ENCODE measurements at regions not wholly inside any gene's neighbourhood (a gene's known extent, or its start where the extent isn't known, plus 50 kb on each side); places are given as distances from the start of the nearest gene placed in this dataset.

DNA sequence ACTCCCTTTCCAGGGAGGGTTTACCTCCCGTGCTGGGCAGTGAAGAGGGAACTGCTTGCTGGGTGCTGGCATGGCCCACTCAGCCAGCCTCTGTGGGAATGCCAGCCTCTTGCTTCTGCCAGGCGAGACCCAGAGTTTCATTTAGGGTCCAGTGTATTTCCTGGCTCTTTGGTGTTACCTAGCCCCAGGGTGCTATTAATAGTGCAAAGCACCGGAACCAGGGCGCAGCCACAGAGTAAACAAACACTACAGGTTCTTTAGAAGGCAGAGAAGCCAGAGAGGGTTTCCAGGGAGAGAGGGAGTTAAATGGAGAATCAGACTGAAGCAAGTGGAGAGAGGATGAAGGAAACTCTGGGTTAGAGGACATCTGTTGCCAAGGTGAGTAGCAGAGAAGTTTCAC, 74.9 kb upstream of the SPATA13 start:
- FAIRE-seq = no peak
- TF ChIP-seq, protein P1, sequence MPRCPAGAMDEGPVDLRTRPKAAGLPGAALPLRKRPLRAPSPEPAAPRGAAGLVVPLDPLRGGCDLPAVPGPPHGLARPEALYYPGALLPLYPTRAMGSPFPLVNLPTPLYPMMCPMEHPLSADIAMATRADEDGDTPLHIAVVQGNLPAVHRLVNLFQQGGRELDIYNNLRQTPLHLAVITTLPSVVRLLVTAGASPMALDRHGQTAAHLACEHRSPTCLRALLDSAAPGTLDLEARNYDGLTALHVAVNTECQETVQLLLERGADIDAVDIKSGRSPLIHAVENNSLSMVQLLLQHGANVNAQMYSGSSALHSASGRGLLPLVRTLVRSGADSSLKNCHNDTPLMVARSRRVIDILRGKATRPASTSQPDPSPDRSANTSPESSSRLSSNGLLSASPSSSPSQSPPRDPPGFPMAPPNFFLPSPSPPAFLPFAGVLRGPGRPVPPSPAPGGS (IDR thresholded peaks at IDR 0.05) = no peak
- no peak for TF ChIP-seq NFE2L2 (conservative IDR thresholded peaks at IDR 0.05; ENCODE audit: low read length)
- TF ChIP-seq EHF (CRISPR knock-in tag; IDR thresholded peaks at IDR 0.05) = no peak
- TF ChIP-seq RNF2 (IDR thresholded peaks at IDR 0.05; ENCODE audit: borderline replicate concordance, low read depth) = no peak
- no peak for TF ChIP-seq FOXS1 (CRISPR knock-in tag; IDR thresholded peaks at IDR 0.05)
- TF ChIP-seq MAZ (IDR thresholded peaks at IDR 0.05; ENCODE audit: borderline replicate concordance, low read depth, low read length) = no peak
- TF ChIP-seq HEYL (CRISPR knock-in tag; IDR thresholded peaks at IDR 0.05) = no peak
- TF ChIP-seq HOXB5 (CRISPR knock-in tag; IDR thresholded peaks at IDR 0.05) = no peak
- TF ChIP-seq, protein P2, sequence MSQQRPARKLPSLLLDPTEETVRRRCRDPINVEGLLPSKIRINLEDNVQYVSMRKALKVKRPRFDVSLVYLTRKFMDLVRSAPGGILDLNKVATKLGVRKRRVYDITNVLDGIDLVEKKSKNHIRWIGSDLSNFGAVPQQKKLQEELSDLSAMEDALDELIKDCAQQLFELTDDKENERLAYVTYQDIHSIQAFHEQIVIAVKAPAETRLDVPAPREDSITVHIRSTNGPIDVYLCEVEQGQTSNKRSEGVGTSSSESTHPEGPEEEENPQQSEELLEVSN (IDR thresholded peaks at IDR 0.05; ENCODE audit: borderline replicate concordance, low read depth) = no peak
- no peak for TF ChIP-seq FOSB (CRISPR knock-in tag; IDR thresholded peaks at IDR 0.05)
- no peak for ATAC-seq
- Histone ChIP-seq H3K9me3 (no peaks in the 10 kb centered on the region), H3K4me2 (no peak overlapping the region), H3K4me1 (peaks cover 12% of the 10 kb centered on the region), H3K4me3 (no peak overlapping the region), H3K27ac (no peak overlapping the region)
- ChIA-PET CTCF (no interaction called here), POLR2A (no interaction called here)
- no peak for DNase-seq (ENCODE audit: low read depth in 1 of 2, low spot score in 1 of 2)
- 26% methylated on average over 3 of the region's 4 CpGs for WGBS (ENCODE audit: missing lambda C conversion rate)

DNA sequence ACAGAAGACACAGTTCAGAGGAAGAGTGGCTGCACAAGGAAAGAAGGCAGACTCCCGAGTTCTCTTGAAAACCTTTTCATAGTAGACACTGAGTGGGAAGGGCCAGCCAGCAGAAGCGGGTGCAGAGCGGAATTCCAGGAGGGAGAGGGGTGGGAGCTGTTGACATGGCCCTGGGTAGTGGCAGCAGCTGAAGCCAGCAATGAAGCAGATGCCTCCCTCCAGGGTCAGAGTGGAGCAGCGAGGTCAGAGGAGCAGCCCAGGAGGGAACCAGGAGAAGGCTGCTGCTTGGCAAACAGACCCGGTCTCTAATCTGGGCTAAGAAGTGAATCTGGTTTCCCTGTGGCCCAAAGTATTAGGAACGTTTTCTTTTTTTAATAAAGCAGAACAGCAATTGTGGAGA, 73.9 kb upstream of the SPATA13 start:
- CTCF ChIA-PET = no interaction called here
- FAIRE-seq (no peak), ATAC-seq (no peak), DNase-seq (ENCODE audit: low read depth in 1 of 2, low spot score in 1 of 2) (no peak)
- POLR2A ChIA-PET = no interaction called here
- no peak overlapping the region for H3K27ac ChIP-seq
- peaks cover 12% of the 10 kb centered on the region for H3K4me1 ChIP-seq
- no peak overlapping the region for H3K4me3 ChIP-seq
- no peak for TF ChIP-seq JUNB (IDR thresholded peaks at IDR 0.05)
- no peak for TF ChIP-seq MAFK (IDR thresholded peaks at IDR 0.05; ENCODE audit: partially characterized antibody)
- TF ChIP-seq FOSL2 (IDR thresholded peaks at IDR 0.05) = no peak
- TF ChIP-seq FOSL2 (CRISPR knock-in tag; IDR thresholded peaks at IDR 0.05) = no peak
- TF ChIP-seq, protein P2 (IDR thresholded peaks at IDR 0.05; ENCODE audit: borderline replicate concordance, low read depth) = no peak
- TF ChIP-seq CBX8 (IDR thresholded peaks at IDR 0.05) = no peak
- TF ChIP-seq, protein P3, sequence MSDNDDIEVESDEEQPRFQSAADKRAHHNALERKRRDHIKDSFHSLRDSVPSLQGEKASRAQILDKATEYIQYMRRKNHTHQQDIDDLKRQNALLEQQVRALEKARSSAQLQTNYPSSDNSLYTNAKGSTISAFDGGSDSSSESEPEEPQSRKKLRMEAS (IDR thresholded peaks at IDR 0.05) = no peak
- TF ChIP-seq ESRRA (IDR thresholded peaks at IDR 0.05; ENCODE audit: borderline replicate concordance, low read length) = no peak
- no peak for TF ChIP-seq FOSB (CRISPR knock-in tag; IDR thresholded peaks at IDR 0.05)
- TF ChIP-seq, protein P4, sequence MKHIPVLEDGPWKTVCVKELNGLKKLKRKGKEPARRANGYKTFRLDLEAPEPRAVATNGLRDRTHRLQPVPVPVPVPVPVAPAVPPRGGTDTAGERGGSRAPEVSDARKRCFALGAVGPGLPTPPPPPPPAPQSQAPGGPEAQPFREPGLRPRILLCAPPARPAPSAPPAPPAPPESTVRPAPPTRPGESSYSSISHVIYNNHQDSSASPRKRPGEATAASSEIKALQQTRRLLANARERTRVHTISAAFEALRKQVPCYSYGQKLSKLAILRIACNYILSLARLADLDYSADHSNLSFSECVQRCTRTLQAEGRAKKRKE (CRISPR knock-in tag; IDR thresholded peaks at IDR 0.05; ENCODE audit: low read depth) = no peak
- TF ChIP-seq, protein P1 (IDR thresholded peaks at IDR 0.05) = no peak
- TF ChIP-seq KDM5A (IDR thresholded peaks at IDR 0.05) = no peak
- TF ChIP-seq HDAC2 (IDR thresholded peaks at IDR 0.05) = no peak
- H3K9me3 ChIP-seq = no peaks in the 10 kb centered on the region
- no peak overlapping the region for H3K4me2 ChIP-seq
- WGBS (ENCODE audit: missing lambda C conversion rate) = 72% methylated on average over 6 of the region's 6 CpGs
